Osteocyte (in vitro differentiated cells): ENCODE measurements at regions not wholly inside any gene's neighbourhood (a gene's known extent, or its start where the extent isn't known, plus 50 kb on each side); places are given as distances from the start of the nearest gene placed in this dataset.
A peak's percentile ranks its signal among the peaks of the same experiment; 100 is the strongest.
"Not testable (repeated sequence)": the region's sequence is repeated elsewhere in the genome, so short reads cannot be mapped to it uniquely, and the experiment has no call there.

Experiments
- DNase-seq: peaks from one replicate; pipeline ENCODE4 v3.0.0; 2021; ENCODE audit warnings: mixed read lengths; ENCODE audit not compliant: unreplicated experiment; ENCODE audit errors: extremely low spot score
- H3K27ac Mint-ChIP-seq: one replicate; pipeline ENCODE4 v1.8.0; 2021; ENCODE audit warnings: mild to moderate bottlenecking, mixed read lengths; ENCODE audit not compliant: unreplicated experiment
- H3K27me3 Mint-ChIP-seq: one replicate; pipeline ENCODE4 v1.8.0; 2021; ENCODE audit warnings: mixed read lengths; ENCODE audit not compliant: unreplicated experiment
- H3K36me3 Mint-ChIP-seq: one replicate; pipeline ENCODE4 v1.8.0; 2021; ENCODE audit warnings: mixed read lengths; ENCODE audit not compliant: unreplicated experiment
- H3K4me1 Mint-ChIP-seq: one replicate; pipeline ENCODE4 v1.8.0; 2021; ENCODE audit warnings: mixed read lengths; ENCODE audit not compliant: unreplicated experiment
- H3K4me3 Mint-ChIP-seq: one replicate; pipeline ENCODE4 v1.8.0; 2021; ENCODE audit warnings: mild to moderate bottlenecking, moderate library complexity, mixed read lengths; ENCODE audit not compliant: unreplicated experiment
- H3K9me3 Mint-ChIP-seq: one replicate; pipeline ENCODE4 v1.8.0; 2021; ENCODE audit warnings: mixed read lengths; ENCODE audit not compliant: unreplicated experiment
- CTCF ChIP-seq: fragments of 200-600 bp; sonication (generic); IDR thresholded peaks from 2 replicates; pipeline ENCODE4 v1.5.0; 2021; ENCODE audit warnings: antibody characterized with exemption, mild to moderate bottlenecking, moderate library complexity

DNA sequence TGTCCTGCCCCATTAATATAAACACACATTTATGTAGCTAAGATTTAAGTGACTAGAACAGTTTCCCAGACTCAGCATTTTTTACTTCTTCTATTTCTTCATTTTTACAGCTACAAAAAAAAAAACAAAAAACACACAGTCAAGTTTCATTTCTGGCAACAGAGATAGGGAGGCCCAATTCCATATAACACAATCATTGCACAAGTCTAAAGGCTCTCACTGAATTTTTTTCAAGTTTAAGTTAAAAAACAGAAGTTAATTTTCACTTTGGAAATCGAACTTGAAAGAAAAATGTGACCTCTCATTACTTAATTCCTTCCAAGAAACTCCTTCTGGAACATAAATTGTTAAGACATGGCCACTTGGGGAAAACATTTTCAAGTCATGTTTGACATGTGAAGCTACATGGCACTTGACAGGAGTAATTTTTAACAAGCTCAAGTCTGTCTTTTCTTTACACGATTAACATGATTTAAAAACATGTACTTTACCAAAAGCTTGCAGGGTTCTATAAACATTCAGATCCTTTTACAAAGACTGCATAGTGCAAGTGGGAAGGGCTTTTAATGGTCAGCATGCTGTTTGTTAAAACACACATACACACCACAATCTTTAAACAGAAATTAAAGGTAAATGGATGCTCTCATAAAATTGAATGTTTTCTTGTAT is 100.1 kb upstream of the CCDC28A start:
- Mint-ChIP-seq H3K9me3 (no peaks in the 10 kb centered on the region), H3K36me3 (no peaks in the 10 kb centered on the region), H3K27ac (peak overlapping the region; percentile 75), H3K4me3 (peak overlapping the region; percentile 43), H3K27me3 (no peaks in the 10 kb centered on the region), H3K4me1 (peaks cover 22% of the 10 kb centered on the region)
- no peak for DNase-seq
- no peak for TF ChIP-seq CTCF

DNA sequence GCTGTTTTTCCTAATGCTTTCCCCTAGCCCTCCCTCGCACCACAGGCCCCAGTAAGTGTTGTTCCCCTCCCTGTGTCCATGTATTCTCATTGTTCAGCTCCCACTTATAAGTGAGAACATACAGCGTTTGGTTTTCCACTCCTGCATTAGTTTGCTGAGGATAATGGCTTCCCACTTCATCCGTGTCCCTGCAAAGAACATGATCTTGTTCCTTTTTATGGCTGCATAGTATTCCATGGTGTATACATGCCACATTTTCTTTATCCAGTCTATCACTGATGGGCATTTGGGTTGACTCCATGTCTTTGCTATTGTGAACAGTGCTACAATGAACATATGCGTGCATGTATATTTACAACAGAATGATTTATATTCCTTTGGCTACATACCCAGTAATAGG is 99.1 kb upstream of the CCDC28A start:
- not testable (repeated sequence) for H3K4me3 Mint-ChIP-seq, H3K36me3 Mint-ChIP-seq, H3K27ac Mint-ChIP-seq, H3K27me3 Mint-ChIP-seq, DNase-seq, H3K9me3 Mint-ChIP-seq
- H3K4me1 Mint-ChIP-seq = peaks cover 22% of the 10 kb centered on the region

DNA sequence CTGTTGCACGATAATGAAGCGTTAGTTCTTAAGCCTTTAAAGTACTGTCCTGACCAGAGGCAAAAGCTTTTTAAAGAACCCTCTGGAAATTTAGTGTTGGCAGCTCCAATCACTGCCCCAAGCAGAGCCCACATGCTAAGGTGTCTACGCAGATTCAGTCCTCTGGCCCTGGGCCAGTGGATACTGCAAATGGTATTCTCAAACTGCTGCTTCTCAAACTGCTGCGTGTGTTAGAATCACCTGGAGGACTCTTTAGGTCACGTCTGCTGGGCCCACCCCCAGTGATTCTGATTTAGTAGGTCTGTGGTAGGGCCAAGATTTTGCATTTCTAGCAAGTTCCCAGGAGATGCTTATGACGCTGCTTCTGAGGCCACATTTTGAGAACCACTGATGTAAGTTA is 96.0 kb upstream of the CCDC28A start:
- Mint-ChIP-seq H3K9me3 (no peaks in the 10 kb centered on the region), H3K36me3 (no peaks in the 10 kb centered on the region), H3K4me3 (no peak overlapping the region), H3K27ac (no peak overlapping the region), H3K4me1 (peaks cover 15% of the 10 kb centered on the region), H3K27me3 (no peaks in the 10 kb centered on the region)
- no peak for TF ChIP-seq CTCF
- DNase-seq = no peak

DNA sequence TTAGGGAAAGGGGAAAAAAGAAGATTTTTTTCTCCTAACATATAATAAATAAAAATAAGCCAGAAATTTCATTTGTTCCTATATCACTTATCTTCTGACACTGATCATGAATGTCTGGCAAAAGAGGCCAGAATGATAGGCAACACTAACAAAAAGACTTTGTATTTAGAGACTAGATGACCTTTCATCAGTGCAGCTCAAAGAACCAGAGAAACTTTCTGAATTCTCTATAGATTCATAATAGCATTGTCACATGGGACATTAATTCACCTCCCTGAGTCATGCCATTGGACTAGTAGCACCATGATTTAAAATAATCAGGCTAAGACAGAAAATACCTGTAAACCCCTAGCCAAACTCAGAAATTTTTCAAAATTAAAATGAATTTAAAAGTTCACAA is 95.4 kb upstream of the CCDC28A start:
- peaks cover 15% of the 10 kb centered on the region for H3K4me1 Mint-ChIP-seq
- TF ChIP-seq CTCF = no peak
- DNase-seq = no peak
- no peak overlapping the region for H3K4me3 Mint-ChIP-seq
- H3K36me3 Mint-ChIP-seq = no peaks in the 10 kb centered on the region
- H3K9me3 Mint-ChIP-seq = no peaks in the 10 kb centered on the region
- no peak overlapping the region for H3K27ac Mint-ChIP-seq
- H3K27me3 Mint-ChIP-seq = no peaks in the 10 kb centered on the region

GRCh38 chr6:138680085-138680484 is 93.5 kb upstream of the CCDC28A start:
- H3K9me3 Mint-ChIP-seq = no peaks in the 10 kb centered on the region
- TF ChIP-seq CTCF = no peak
- H3K4me3 Mint-ChIP-seq = no peak overlapping the region
- H3K36me3 Mint-ChIP-seq = no peaks in the 10 kb centered on the region
- no peak overlapping the region for H3K27ac Mint-ChIP-seq
- H3K27me3 Mint-ChIP-seq = no peaks in the 10 kb centered on the region
- peaks cover 15% of the 10 kb centered on the region for H3K4me1 Mint-ChIP-seq
- no peak for DNase-seq

GRCh38 chr6:138681627-138682026 is 91.9 kb upstream of the CCDC28A start:
- no peak for DNase-seq
- Mint-ChIP-seq H3K4me3 (no peak overlapping the region), H3K9me3 (no peaks in the 10 kb centered on the region), H3K27me3 (no peaks in the 10 kb centered on the region), H3K4me1 (peaks cover 15% of the 10 kb centered on the region), H3K27ac (no peak overlapping the region), H3K36me3 (no peaks in the 10 kb centered on the region)
- TF ChIP-seq CTCF = no peak
